ENCODE measurements at regions not wholly inside any gene's neighbourhood (a gene's known extent, or its start where the extent isn't known, plus 50 kb on each side); places are given as distances from the start of the nearest gene placed in this dataset.

DNA sequence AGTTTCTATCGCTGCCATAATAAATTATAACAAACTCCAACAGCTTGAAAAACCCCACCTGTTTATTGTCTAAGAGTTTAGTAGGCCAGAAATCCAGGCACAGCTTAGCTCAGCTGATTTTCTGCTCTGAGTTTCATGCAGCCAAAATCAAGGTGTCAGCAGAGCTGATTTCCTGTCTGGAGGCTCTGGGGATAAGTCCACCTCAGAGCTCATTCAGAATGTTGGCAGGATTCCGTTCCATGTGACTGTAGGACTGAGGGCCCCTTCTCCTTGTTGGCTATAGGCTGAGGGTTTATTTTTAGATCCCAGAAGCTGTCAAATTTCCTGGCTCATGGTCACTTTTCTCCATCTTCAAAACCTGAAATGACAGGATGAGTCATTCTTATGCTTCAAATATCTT, 91.6 kb upstream of the CHODL start:
- no peaks in the 10 kb centered on the region for H3K36me3 ChIP-seq (ENCODE audit: insufficient read depth, low read length)
- no peak overlapping the region for H3K4me3 ChIP-seq (ENCODE audit: low read length, poor library complexity, severe bottlenecking)
- H3K9me3 ChIP-seq (ENCODE audit: insufficient read depth, low read depth, low read length): no peaks in the 10 kb centered on the region
- no peaks in the 10 kb centered on the region for H3F3A ChIP-seq (ENCODE audit: low read depth)
- no peak for TF ChIP-seq EZH2phosphoT487 (IDR thresholded peaks at IDR 0.05; ENCODE audit: borderline replicate concordance)
- TF ChIP-seq, protein P1, sequence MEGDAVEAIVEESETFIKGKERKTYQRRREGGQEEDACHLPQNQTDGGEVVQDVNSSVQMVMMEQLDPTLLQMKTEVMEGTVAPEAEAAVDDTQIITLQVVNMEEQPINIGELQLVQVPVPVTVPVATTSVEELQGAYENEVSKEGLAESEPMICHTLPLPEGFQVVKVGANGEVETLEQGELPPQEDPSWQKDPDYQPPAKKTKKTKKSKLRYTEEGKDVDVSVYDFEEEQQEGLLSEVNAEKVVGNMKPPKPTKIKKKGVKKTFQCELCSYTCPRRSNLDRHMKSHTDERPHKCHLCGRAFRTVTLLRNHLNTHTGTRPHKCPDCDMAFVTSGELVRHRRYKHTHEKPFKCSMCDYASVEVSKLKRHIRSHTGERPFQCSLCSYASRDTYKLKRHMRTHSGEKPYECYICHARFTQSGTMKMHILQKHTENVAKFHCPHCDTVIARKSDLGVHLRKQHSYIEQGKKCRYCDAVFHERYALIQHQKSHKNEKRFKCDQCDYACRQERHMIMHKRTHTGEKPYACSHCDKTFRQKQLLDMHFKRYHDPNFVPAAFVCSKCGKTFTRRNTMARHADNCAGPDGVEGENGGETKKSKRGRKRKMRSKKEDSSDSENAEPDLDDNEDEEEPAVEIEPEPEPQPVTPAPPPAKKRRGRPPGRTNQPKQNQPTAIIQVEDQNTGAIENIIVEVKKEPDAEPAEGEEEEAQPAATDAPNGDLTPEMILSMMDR (conservative IDR thresholded peaks at IDR 0.05; ENCODE audit: low read length): no peak
- no peak overlapping the region for H3K9ac ChIP-seq (ENCODE audit: low read depth, low read length, poor library complexity, severe bottlenecking)
- no peaks in the 10 kb centered on the region for H3K9me2 ChIP-seq (replicated peaks; ENCODE audit: low read depth, low read length)
- H3K4me2 ChIP-seq (ENCODE audit: low read depth, low read length, poor library complexity, severe bottlenecking): no peak overlapping the region
- H3K4me1 ChIP-seq (ENCODE audit: insufficient read depth, low read length, poor library complexity, severe bottlenecking): peaks cover 21% of the 10 kb centered on the region
- H3K27me3 ChIP-seq (ENCODE audit: insufficient read depth, low read length, poor library complexity, severe bottlenecking): no peaks in the 10 kb centered on the region
- no peak overlapping the region for H2AFZ ChIP-seq (ENCODE audit: low read length)
- H4K20me1 ChIP-seq (ENCODE audit: insufficient read depth, low read length, poor library complexity, severe bottlenecking): no peaks in the 10 kb centered on the region
- no peaks in the 10 kb centered on the region for H3K79me2 ChIP-seq (ENCODE audit: insufficient read depth, low read length)

DNA sequence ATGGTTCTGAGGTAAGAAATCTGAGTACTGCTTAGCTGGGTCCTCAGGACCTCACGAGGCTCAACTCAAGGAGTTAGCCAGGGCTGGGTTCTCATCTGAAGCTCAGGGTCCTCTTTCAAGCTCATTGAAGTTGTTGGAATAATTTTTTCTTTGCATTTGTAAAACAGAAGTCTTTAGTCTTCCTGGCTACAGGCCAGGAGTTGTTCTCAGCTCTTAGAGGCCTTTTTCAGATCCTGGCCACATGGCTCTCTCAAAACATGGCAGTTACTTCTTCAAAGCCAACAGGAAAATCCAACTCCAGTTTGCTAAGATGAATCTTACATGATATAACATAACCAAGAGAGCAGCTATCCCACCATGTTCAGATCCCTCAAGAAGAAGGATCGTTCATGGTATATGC, 92.3 kb upstream of the CHODL start:
- no peak for TF ChIP-seq EZH2phosphoT487 (IDR thresholded peaks at IDR 0.05; ENCODE audit: borderline replicate concordance)
- TF ChIP-seq, protein P1 (conservative IDR thresholded peaks at IDR 0.05; ENCODE audit: low read length): no peak
- H3K4me2 ChIP-seq (ENCODE audit: low read depth, low read length, poor library complexity, severe bottlenecking): no peak overlapping the region
- no peaks in the 10 kb centered on the region for H3K9me3 ChIP-seq (ENCODE audit: insufficient read depth, low read depth, low read length)

DNA sequence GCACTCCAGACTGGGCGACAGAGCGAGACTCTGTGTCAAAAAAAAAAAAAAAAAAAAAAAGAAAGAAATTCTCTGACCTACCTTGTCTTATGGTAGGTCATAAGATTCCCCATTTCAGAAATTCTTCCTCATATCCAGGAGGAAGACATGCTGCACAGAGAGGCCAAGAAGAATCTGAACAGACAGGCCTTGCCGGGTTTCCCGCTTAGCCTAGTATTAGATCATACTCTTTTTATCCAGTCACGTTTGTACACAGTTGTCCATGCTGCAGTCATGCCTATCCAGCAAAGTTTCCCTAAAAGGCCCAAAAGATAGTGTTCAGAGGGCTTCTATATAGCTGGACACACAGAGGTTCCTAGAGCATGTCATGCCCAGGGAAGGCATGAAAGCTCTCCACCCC, 93.6 kb upstream of the CHODL start:
- TF ChIP-seq EZH2phosphoT487 (IDR thresholded peaks at IDR 0.05; ENCODE audit: borderline replicate concordance): no peak
- TF ChIP-seq, protein P1 (conservative IDR thresholded peaks at IDR 0.05; ENCODE audit: low read length): no peak

More for the DNA sequence above, 92.3 kb upstream of the CHODL start:
- Histone ChIP-seq H3K27me3 (ENCODE audit: insufficient read depth, low read length, poor library complexity, severe bottlenecking) (no peaks in the 10 kb centered on the region), H4K20me1 (ENCODE audit: insufficient read depth, low read length, poor library complexity, severe bottlenecking) (no peaks in the 10 kb centered on the region), H2AFZ (ENCODE audit: low read length) (no peak overlapping the region), H3K4me3 (ENCODE audit: low read length, poor library complexity, severe bottlenecking) (no peak overlapping the region), H3K9me2 (replicated peaks; ENCODE audit: low read depth, low read length) (no peaks in the 10 kb centered on the region), H3K36me3 (ENCODE audit: insufficient read depth, low read length) (no peaks in the 10 kb centered on the region), H3F3A (ENCODE audit: low read depth) (no peaks in the 10 kb centered on the region), H3K79me2 (ENCODE audit: insufficient read depth, low read length) (no peaks in the 10 kb centered on the region), H3K4me1 (ENCODE audit: insufficient read depth, low read length, poor library complexity, severe bottlenecking) (peaks cover 21% of the 10 kb centered on the region), H3K9ac (ENCODE audit: low read depth, low read length, poor library complexity, severe bottlenecking) (no peak overlapping the region)

More for the DNA sequence above, 93.6 kb upstream of the CHODL start:
- no peaks in the 10 kb centered on the region for H3K36me3 ChIP-seq (ENCODE audit: insufficient read depth, low read length)
- no peaks in the 10 kb centered on the region for H3K27me3 ChIP-seq (ENCODE audit: insufficient read depth, low read length, poor library complexity, severe bottlenecking)
- no peaks in the 10 kb centered on the region for H4K20me1 ChIP-seq (ENCODE audit: insufficient read depth, low read length, poor library complexity, severe bottlenecking)
- H3F3A ChIP-seq (ENCODE audit: low read depth): no peaks in the 10 kb centered on the region
- H3K4me1 ChIP-seq (ENCODE audit: insufficient read depth, low read length, poor library complexity, severe bottlenecking): peaks cover 20% of the 10 kb centered on the region
- H3K9ac ChIP-seq (ENCODE audit: low read depth, low read length, poor library complexity, severe bottlenecking): no peak overlapping the region
- no peaks in the 10 kb centered on the region for H3K9me3 ChIP-seq (ENCODE audit: insufficient read depth, low read depth, low read length)
- H3K79me2 ChIP-seq (ENCODE audit: insufficient read depth, low read length): no peaks in the 10 kb centered on the region
- no peak overlapping the region for H3K4me2 ChIP-seq (ENCODE audit: low read depth, low read length, poor library complexity, severe bottlenecking)
- H3K4me3 ChIP-seq (ENCODE audit: low read length, poor library complexity, severe bottlenecking): no peak overlapping the region
- H3K9me2 ChIP-seq (replicated peaks; ENCODE audit: low read depth, low read length): no peaks in the 10 kb centered on the region
- no peak overlapping the region for H2AFZ ChIP-seq (ENCODE audit: low read length)

Measured in Loucy (cell line).